ENCODE measurements at regions not wholly inside any gene's neighbourhood (a gene's known extent, or its start where the extent isn't known, plus 50 kb on each side); places are given as distances from the start of the nearest gene placed in this dataset.
"Not testable (repeated sequence)": the region's sequence is repeated elsewhere in the genome, so short reads cannot be mapped to it uniquely, and the experiment has no call there.

DNA sequence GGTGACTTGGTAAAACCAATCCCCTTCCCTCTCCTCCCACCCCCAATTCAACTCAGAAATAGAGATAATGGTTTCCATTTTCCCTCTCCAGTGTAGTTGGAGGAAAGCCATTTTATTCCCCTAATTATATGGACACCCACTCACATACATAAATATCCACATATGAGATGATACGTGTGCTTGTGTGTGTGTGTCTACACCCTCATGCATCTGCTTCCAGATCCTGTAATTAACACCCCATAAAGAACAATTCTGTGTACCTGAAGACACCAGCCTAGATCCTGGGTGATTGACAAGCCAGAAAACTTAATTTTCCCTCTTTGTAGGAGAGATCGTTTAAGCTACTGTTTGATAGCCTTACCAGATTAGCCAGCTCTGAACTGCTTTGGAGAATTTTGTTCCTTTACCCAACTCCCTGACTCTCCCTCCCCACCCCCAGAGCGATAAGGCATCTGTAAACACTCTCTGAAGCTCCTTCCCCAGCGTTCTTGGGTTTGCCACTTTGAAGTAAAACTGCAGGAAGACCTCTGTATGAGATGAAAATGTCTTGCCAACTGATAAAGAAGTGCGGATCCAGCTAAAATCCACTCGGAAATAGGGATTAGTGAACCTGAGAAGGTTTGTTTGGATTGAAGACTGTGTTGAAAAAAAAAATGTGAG is 175.7 kb downstream of the RGS9 start:
- DNase-seq (ENCODE audit: low read depth): no peak

DNA sequence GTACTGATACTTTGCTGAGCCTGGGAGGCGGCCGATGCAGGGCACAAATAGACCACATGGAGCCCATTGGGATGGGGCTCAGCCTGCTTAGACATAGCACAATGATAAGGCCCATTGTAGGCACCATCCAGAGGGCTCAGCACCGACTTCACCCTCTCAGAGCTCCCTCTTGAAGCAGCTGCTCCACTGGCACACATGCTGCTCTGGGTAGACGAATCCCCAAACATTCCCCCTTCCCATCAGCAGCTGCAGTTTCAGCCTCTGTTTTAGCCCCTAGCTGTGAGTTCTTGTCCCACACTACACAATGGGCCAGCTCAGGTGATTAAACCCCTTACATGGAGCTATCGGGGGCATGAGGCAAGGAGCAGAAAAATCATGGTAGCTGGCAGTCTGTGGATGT is 174.1 kb downstream of the RGS9 start:
- no peak for DNase-seq (ENCODE audit: low read depth)

GRCh38 chr17:65307961-65308316 is 170.8 kb downstream of the RGS9 start:
- DNase-seq (ENCODE audit: low read depth): no peak

DNA sequence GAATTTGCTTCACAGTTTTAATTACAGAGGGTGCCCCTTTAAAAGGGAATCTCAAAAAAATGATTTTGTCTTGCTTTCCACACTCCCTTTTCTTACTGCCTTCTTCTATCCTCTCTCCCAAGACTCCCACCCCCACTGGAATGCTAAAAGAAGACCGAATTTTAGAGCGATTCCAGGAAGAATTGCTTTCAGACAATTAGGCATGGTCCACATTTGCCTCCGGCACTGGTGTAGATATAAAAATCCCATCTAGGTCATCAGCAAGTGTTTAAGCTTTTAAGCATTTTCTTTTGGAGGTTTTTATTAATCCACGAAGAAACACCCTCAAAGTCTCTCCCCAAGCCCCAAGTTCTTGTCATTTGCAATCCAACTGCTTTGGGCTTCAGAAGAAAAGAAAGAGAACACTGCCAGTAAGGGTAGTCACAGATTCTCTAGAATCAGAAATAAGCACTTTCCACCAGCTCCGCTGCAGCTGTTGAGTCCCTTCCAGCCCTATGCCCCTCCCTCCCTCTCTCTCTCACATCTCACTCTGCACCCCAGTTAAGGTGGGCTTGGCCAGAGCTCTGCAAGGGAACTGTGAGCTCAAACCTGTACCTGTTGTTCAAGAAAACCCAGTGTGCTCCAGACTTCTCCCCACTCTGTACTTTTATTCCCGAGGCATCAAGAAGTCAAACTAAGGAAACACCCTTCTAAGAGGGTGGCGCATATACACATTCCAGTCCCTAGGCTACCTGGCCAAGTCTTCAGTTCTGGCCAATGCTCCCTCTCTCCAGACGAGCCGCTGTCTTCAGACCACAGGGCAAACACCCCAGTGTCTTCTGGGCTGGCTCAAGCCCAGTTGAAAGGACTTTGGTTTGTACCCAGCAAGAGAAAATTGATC is 170.2 kb downstream of the RGS9 start:
- no peak for DNase-seq (ENCODE audit: low read depth)

GRCh38 chr17:65305778-65306177 is 168.6 kb downstream of the RGS9 start:
- DNase-seq (ENCODE audit: low read depth): no peak

- DNase-seq (ENCODE audit: low read depth): no peak
These were observed 167.9 kb downstream of the RGS9 start for GRCh38 chr17:65305116-65305515.

GRCh38 chr17:65301882-65302281 is 164.7 kb downstream of the RGS9 start:
- not testable (repeated sequence) for DNase-seq (ENCODE audit: low read depth)

- DNase-seq (ENCODE audit: low read depth): peak; percentile 45
These were observed 164.0 kb downstream of the RGS9 start for GRCh38 chr17:65301184-65301583.

DNA sequence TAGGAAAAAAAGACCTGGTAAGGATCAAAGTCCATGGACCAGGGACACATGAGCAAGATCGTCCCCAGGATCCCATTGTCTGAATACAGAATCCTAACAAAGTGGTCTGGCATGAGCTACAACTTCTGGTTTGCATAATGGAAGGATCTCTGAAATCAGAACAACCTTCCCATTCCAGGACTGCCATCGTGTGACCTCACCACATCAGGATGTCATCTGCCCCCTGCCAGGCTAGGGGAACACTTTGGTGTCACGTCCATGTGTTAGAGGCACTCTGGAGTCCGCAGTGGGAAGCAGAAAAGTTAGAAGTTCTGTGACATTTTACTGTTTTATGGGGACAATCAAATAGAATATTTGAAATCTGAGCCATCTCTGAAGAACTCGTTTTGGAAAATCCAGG is 160.7 kb downstream of the RGS9 start:
- no peak for DNase-seq (ENCODE audit: low read depth)

- no peak for DNase-seq (ENCODE audit: low read depth)
These were observed 160.2 kb downstream of the RGS9 start for GRCh38 chr17:65297384-65297783.

DNA sequence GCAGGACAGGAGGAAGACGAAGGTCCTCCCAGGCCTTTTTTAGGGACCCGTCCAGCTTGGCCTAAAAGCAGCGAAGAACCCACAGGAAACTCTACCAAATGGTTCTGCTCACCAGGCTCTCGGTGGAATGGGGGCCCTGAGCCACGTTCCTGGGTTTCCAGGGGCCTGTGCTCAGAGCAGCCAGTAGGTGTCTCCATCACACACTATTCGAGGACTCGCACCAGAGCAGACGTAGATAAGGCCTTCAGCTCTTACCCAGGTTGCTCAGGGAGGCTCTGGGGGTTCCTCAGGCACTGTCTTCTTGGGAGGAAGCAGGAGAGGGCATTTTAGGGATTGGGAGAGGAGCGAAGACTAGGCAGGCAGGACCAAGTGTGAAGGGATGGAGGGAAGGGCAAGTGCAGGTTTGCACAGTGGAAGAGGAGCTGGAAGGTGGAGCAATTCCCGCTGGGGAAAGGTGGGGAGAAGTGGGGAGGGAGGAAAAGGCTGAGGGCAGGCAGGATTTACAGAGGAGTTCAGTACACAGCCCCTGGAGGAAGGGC is 157.1 kb downstream of the RGS9 start:
- DNase-seq (ENCODE audit: low read depth): peak; percentile 49

- no peak for DNase-seq (ENCODE audit: low read depth)
These were observed 156.5 kb downstream of the RGS9 start for GRCh38 chr17:65293584-65294180.

- DNase-seq (ENCODE audit: low read depth): peak; percentile 61
These were observed 155.3 kb downstream of the RGS9 start for GRCh38 chr17:65292430-65292829.

- not testable (repeated sequence) for DNase-seq (ENCODE audit: low read depth)
These were observed 154.1 kb downstream of the RGS9 start for GRCh38 chr17:65291301-65291700.

- DNase-seq (ENCODE audit: low read depth): no peak
These were observed 153.4 kb downstream of the RGS9 start for GRCh38 chr17:65290616-65291015.

DNA sequence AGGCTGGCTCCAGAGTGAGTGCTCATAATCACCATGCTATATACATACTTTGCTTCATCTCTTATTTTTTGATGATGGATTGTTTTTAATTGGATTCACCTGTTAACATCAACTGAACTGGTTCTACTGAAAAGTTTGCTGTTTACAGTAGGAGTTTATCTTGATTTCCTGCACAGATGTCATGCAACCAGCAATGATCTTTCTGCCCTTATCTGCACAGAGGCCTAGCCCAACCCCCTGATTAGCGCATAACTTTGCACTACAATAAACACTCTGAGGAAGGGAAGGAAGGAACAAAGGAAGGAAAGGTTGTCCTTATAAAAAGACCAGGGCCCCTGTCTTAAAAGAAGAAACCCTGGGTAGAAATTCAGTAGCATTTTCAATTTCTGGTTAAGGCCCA is 152.9 kb downstream of the RGS9 start:
- no peak for DNase-seq (ENCODE audit: low read depth)

DNA sequence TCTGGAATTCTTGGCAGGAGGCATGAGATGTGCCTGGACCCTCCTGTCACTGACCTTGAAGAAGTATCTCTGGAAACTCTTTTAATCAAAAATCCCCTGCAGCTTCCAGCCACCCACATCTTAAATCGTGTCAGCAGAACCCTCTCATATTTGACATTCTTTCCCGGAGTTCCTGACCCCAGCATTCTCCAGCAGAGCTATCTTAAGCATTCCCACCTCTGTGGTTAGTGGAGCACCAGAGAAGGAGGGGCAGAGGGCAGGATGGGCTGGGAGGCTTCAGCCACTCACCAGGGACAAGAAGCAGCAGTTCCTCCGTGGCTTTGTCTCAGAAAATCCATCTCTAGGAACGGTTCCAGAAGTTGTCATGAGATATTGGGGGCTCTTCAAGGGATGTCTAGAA is 149.9 kb downstream of the RGS9 start:
- DNase-seq (ENCODE audit: low read depth): peak; percentile 15

- peak; percentile 78 for DNase-seq (ENCODE audit: low read depth)
These were observed 146.5 kb downstream of the RGS9 start for GRCh38 chr17:65283704-65284103.

- no peak for DNase-seq (ENCODE audit: low read depth)
These were observed 142.3 kb downstream of the RGS9 start for GRCh38 chr17:65279456-65279855.

GRCh38 chr17:65278820-65279184 is 141.6 kb downstream of the RGS9 start:
- DNase-seq (ENCODE audit: low read depth): no peak

GRCh38 chr17:65278050-65278819 is 141.1 kb downstream of the RGS9 start:
- DNase-seq (ENCODE audit: low read depth): peak; percentile 58

DNA sequence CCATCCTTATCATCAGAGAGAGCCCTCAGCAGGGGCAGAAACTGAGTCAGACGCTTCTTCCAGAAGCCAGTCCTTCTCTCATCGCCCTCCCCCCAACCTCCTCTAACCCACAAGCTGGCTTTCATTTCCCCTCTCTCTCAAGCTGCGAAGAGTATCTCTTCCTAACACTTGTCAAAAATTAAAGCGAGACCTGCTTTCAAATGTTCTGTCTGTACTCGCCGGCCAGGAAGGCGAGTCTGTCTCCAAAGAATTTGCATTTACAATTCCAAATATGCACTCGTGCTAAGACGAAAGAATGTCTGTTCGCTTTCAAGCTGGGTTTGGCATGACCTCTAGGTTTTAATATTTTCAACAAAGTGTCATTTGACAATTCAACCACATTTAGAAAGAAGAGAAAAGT is 140.4 kb downstream of the RGS9 start:
- no peak for DNase-seq (ENCODE audit: low read depth)

Data from HT1080 (cell line).